ENCODE measurements at regions not wholly inside any gene's neighbourhood (a gene's known extent, or its start where the extent isn't known, plus 50 kb on each side); places are given as distances from the start of the nearest gene placed in this dataset.

DNA sequence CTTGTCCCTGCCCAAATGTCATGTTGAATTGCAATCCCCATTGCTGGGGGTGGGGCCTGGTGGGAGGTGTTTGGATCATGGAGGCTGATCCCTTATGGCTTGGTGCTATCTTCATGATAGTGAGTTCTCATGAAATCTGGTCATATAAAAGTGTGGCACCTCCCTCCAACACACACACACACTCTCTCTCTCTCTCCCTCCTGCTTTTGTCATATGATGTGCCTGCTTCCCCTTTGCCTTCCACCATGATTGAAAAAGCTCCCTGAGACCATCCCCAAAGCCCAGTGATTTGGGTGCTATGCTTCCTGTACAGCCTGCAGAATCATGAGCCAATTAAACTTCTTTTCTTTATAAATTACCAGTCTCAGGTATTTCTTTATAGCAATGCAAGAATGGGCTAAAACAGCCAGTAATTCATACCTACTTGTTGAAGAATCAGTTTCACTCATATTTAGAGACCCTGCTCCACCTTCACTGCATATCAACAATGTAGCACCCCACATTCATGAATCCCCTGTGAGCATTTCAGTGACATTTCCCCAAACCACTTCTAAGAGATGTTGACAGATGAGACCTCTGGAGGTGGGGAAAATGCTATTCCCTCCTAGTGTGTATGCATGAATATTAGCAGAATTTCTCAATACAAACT lies 54.8 kb upstream of the STK17B start:
- no peaks in the 10 kb centered on the region for H3K23me2 ChIP-seq (ENCODE audit: insufficient read length, low read depth, low read length, poor library complexity, severe bottlenecking)
- Mint-ChIP-seq H3K36me3 (ENCODE audit: insufficient read depth in 1 of 3, low read depth in 3 of 3) (no peaks in the 10 kb centered on the region), H3K27me3 (ENCODE audit: low read depth) (no peaks in the 10 kb centered on the region), H3K4me1 (no peaks in the 10 kb centered on the region), H3K9me3 (no peaks in the 10 kb centered on the region), H3K27ac (no peak overlapping the region), H3K4me3 (no peak overlapping the region)
- H3K9me3 ChIP-seq (ENCODE audit: control insufficient read depth, low read depth, low read length) = no peaks in the 10 kb centered on the region
- no peak overlapping the region for H3K4me2 ChIP-seq (ENCODE audit: insufficient read depth, insufficient read length, low read length)
- no peak overlapping the region for H2BK20ac ChIP-seq (ENCODE audit: low read depth, low read length, poor library complexity, severe bottlenecking)
- no peak overlapping the region for H3K56ac ChIP-seq (ENCODE audit: insufficient read length, low read depth, low read length)
- no peak overlapping the region for H2BK120ac ChIP-seq (ENCODE audit: low read depth, low read length, poor library complexity, severe bottlenecking)
- H2BK12ac ChIP-seq (ENCODE audit: insufficient read length, low read depth, low read length) = no peak overlapping the region
- H2BK15ac ChIP-seq (ENCODE audit: low read depth, low read length) = no peak overlapping the region
- no peaks in the 10 kb centered on the region for H3K79me1 ChIP-seq (ENCODE audit: insufficient read depth, low read depth, low read length, poor library complexity, severe bottlenecking)
- H3K4ac ChIP-seq (ENCODE audit: low read depth, low read length) = no peak overlapping the region
- H4K5ac ChIP-seq (ENCODE audit: insufficient read length, low read depth, low read length) = no peak overlapping the region
- TF ChIP-seq, protein P1, sequence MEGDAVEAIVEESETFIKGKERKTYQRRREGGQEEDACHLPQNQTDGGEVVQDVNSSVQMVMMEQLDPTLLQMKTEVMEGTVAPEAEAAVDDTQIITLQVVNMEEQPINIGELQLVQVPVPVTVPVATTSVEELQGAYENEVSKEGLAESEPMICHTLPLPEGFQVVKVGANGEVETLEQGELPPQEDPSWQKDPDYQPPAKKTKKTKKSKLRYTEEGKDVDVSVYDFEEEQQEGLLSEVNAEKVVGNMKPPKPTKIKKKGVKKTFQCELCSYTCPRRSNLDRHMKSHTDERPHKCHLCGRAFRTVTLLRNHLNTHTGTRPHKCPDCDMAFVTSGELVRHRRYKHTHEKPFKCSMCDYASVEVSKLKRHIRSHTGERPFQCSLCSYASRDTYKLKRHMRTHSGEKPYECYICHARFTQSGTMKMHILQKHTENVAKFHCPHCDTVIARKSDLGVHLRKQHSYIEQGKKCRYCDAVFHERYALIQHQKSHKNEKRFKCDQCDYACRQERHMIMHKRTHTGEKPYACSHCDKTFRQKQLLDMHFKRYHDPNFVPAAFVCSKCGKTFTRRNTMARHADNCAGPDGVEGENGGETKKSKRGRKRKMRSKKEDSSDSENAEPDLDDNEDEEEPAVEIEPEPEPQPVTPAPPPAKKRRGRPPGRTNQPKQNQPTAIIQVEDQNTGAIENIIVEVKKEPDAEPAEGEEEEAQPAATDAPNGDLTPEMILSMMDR (conservative IDR thresholded peaks at IDR 0.05) = no peak
- no peak overlapping the region for H4K91ac ChIP-seq (ENCODE audit: insufficient read length, low read depth, low read length)
- no peaks in the 10 kb centered on the region for H3K79me2 ChIP-seq (ENCODE audit: insufficient read depth, low read length)
- no peak overlapping the region for H2AFZ ChIP-seq (ENCODE audit: low read length)
- no peak overlapping the region for H3K18ac ChIP-seq (ENCODE audit: insufficient read length, low read depth, low read length)
- H4K8ac ChIP-seq (replicated peaks; ENCODE audit: insufficient read length, low read depth, low read length) = no peak overlapping the region
- H3K4me1 ChIP-seq (ENCODE audit: insufficient read depth, low read length) = no peaks in the 10 kb centered on the region
- no peak for DNase-seq
- H3K23ac ChIP-seq (ENCODE audit: insufficient read length, low read depth, low read length) = no peak overlapping the region
- H3K9ac ChIP-seq (ENCODE audit: extremely low read depth, insufficient read length, low read length) = no peak overlapping the region
- H2BK5ac ChIP-seq (ENCODE audit: insufficient read length, low read length) = no peak overlapping the region
- H3K14ac ChIP-seq (ENCODE audit: insufficient read depth, low read length) = no peak overlapping the region
- H4K20me1 ChIP-seq (ENCODE audit: control insufficient read depth, insufficient read depth, insufficient read length) = no peaks in the 10 kb centered on the region
- no peak overlapping the region for H2AK5ac ChIP-seq (ENCODE audit: insufficient read length, low read length)
- no peak overlapping the region for H3K27ac ChIP-seq (ENCODE audit: insufficient read length, low read depth, low read length)
- no peaks in the 10 kb centered on the region for H3K27me3 ChIP-seq (ENCODE audit: insufficient read depth, low read length)
- no peak overlapping the region for H3T11ph ChIP-seq (ENCODE audit: low read length)

Data from H9 (cell line).